Endothelial cell (in vitro differentiated cells): ENCODE measurements at regions not wholly inside any gene's neighbourhood (a gene's known extent, or its start where the extent isn't known, plus 50 kb on each side); places are given as distances from the start of the nearest gene placed in this dataset.

Experiments
- DNase-seq: peaks from one replicate; pipeline ENCODE4 v3.0.0; 2021; ENCODE audit warnings: low spot score
- H3K27ac Mint-ChIP-seq: one replicate; pipeline ENCODE4 v1.8.0; 2021; ENCODE audit warnings: mixed read lengths, inconsistent platforms; ENCODE audit not compliant: unreplicated experiment
- H3K27me3 Mint-ChIP-seq: one replicate; pipeline ENCODE4 v1.8.0; 2021; ENCODE audit warnings: mild to moderate bottlenecking, moderate library complexity, mixed read lengths, inconsistent platforms; ENCODE audit not compliant: unreplicated experiment
- H3K36me3 Mint-ChIP-seq: one replicate; pipeline ENCODE4 v1.8.0; 2021; ENCODE audit warnings: mild to moderate bottlenecking, low read depth, mixed read lengths, inconsistent platforms; ENCODE audit not compliant: unreplicated experiment
- H3K4me1 Mint-ChIP-seq: one replicate; pipeline ENCODE4 v1.8.0; 2021; ENCODE audit warnings: mild to moderate bottlenecking, mixed read lengths, inconsistent platforms; ENCODE audit not compliant: unreplicated experiment
- H3K4me3 Mint-ChIP-seq: one replicate; pipeline ENCODE4 v1.8.0; 2021; ENCODE audit warnings: mild to moderate bottlenecking, mixed read lengths, inconsistent platforms; ENCODE audit not compliant: unreplicated experiment
- H3K9me3 Mint-ChIP-seq: one replicate; pipeline ENCODE4 v1.8.0; 2021; ENCODE audit warnings: mixed read lengths, inconsistent platforms; ENCODE audit not compliant: unreplicated experiment
- CTCF ChIP-seq: fragments of 200-600 bp; sonication (generic); IDR thresholded peaks from one replicate; pipeline ENCODE4 v1.5.0; 2021; ENCODE audit warnings: antibody characterized with exemption; ENCODE audit not compliant: unreplicated experiment

- no peak overlapping the region for H3K4me3 Mint-ChIP-seq
- no peak for TF ChIP-seq CTCF
- H3K36me3 Mint-ChIP-seq: no peaks in the 10 kb centered on the region
- no peaks in the 10 kb centered on the region for H3K9me3 Mint-ChIP-seq
- H3K4me1 Mint-ChIP-seq: peaks cover 2% of the 10 kb centered on the region
- DNase-seq: no peak
- no peaks in the 10 kb centered on the region for H3K27me3 Mint-ChIP-seq
- no peak overlapping the region for H3K27ac Mint-ChIP-seq
These were observed 124.3 kb downstream of the C4orf33 start for GRCh38 chr4:129220254-129220653.

GRCh38 chr4:129223945-129224344 is 128.0 kb downstream of the C4orf33 start:
- Mint-ChIP-seq H3K27me3 (no peaks in the 10 kb centered on the region), H3K4me3 (no peak overlapping the region), H3K36me3 (no peaks in the 10 kb centered on the region), H3K4me1 (peaks cover 2% of the 10 kb centered on the region), H3K27ac (no peak overlapping the region), H3K9me3 (no peaks in the 10 kb centered on the region)
- no peak for TF ChIP-seq CTCF
- DNase-seq: no peak

DNA sequence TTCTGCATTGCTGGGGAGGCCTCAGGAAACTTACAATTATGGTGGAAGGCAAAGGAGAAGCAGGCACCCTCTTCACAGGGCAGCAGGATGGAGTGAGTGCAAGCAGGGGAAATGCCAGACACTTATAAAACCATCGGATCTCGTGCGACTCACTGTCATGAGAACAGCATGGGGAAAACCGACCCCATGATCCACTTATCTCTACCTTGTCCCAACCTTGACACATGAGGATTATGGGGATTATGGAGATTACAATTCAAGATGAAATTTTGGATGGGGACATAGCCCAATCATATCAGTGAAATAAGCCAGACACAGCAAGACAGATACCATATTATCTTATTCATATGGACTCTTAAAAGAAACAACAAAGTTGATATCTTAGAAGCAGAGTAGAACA is 134.9 kb downstream of the C4orf33 start:
- no peak for TF ChIP-seq CTCF
- H3K27ac Mint-ChIP-seq: no peak overlapping the region
- no peak for DNase-seq
- no peaks in the 10 kb centered on the region for H3K4me1 Mint-ChIP-seq
- no peaks in the 10 kb centered on the region for H3K9me3 Mint-ChIP-seq
- no peak overlapping the region for H3K4me3 Mint-ChIP-seq
- H3K27me3 Mint-ChIP-seq: no peaks in the 10 kb centered on the region
- no peaks in the 10 kb centered on the region for H3K36me3 Mint-ChIP-seq

GRCh38 chr4:129231945-129232588 is 136.1 kb downstream of the C4orf33 start:
- H3K27me3 Mint-ChIP-seq: no peaks in the 10 kb centered on the region
- no peak for DNase-seq
- no peaks in the 10 kb centered on the region for H3K9me3 Mint-ChIP-seq
- no peaks in the 10 kb centered on the region for H3K4me1 Mint-ChIP-seq
- H3K27ac Mint-ChIP-seq: no peak overlapping the region
- TF ChIP-seq CTCF: no peak
- H3K36me3 Mint-ChIP-seq: no peaks in the 10 kb centered on the region
- no peak overlapping the region for H3K4me3 Mint-ChIP-seq

DNA sequence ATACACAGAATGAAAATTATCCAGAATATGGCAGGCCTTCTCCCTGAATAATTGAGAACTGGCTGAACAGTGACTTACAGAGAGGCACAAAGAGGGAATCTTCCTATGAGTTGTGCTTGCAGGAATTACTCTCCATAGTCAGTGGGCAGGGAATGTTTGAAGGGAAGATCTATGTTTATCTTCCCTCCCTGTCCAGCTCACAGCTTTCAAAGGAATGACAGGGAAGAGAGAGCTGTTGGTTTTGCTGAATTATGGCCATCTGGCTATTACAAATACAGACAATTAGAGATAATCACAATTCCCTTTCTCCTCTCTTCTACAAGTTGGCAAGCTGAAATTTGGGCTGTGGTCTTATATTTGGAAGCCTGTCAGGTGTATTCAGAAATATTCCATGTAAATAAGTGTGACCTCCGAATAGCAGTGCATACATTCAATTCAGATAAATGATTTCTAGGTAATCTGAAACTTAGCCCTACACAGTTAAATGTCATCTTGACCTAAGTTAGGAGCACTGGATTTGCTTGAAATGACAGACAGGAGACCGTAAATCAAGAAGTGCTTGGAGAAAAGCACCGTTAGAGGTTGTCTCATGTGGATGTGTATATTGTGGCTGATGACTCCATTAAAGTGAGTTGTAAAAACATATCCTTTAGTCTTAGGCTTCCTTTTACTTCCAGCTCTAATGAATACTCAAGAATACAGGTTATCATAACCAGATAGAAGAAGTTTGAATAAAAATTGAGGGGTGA is 136.8 kb downstream of the C4orf33 start:
- TF ChIP-seq CTCF: no peak
- Mint-ChIP-seq H3K36me3 (no peaks in the 10 kb centered on the region), H3K4me1 (no peaks in the 10 kb centered on the region), H3K27me3 (no peaks in the 10 kb centered on the region), H3K4me3 (no peak overlapping the region), H3K27ac (no peak overlapping the region), H3K9me3 (no peaks in the 10 kb centered on the region)
- DNase-seq: no peak
